Naive thymus-derived CD4-positive, alpha-beta T cell (primary cell): ENCODE measurements at regions not wholly inside any gene's neighbourhood (a gene's known extent, or its start where the extent isn't known, plus 50 kb on each side); places are given as distances from the start of the nearest gene placed in this dataset.
"Not testable (repeated sequence)": the region's sequence is repeated elsewhere in the genome, so short reads cannot be mapped to it uniquely, and the experiment has no call there.

Experiments
- ATAC-seq: fragments of 150-1000 bp; cut with Tn5 transposase; 2 replicates; pipeline ENCODE4 v1.10.0; 2021; ENCODE audit warnings: mild to moderate bottlenecking, moderate library complexity
- CTCF ChIA-PET: fragments of 350-600 bp; sonication (Branson Sonifier 250); formaldehyde crosslinking; loops from one replicate; lab custom pipeline; 2021; ENCODE audit warnings: antibody characterized with exemption; lab: Charles Lee
- POLR2A ChIA-PET: fragments of 350-600 bp; sonication (Branson Sonifier 250); formaldehyde crosslinking; loops from one replicate; lab custom pipeline; 2021; ENCODE audit warnings: antibody characterized with exemption, inconsistent platforms; lab: Charles Lee
- DNase-seq, 9 donors: peaks; one replicate each; pipeline versions ENCODE4 v3.0.0 to v3.0.0-alpha.2; 2020 to 2022; ENCODE audit warnings: mixed read lengths in 1 of 9
- H3K27ac ChIP-seq: one replicate; pipeline ENCODE4 v1.7.0; 2013; ENCODE audit warnings: mild to moderate bottlenecking, low read depth, low read length, moderate library complexity
- H3K27me3 ChIP-seq, 2 donors: one replicate each; pipeline ENCODE4 v1.7.0; 2013; ENCODE audit warnings: low read length in 2 of 2, mild to moderate bottlenecking in 2 of 2, moderate library complexity in 2 of 2; ENCODE audit not compliant: control insufficient read depth in 2 of 2, insufficient read depth in 2 of 2
- H3K36me3 ChIP-seq, 3 experiments: 1 replicate in 2 of 3; 2 replicates in 1 of 3; pipeline ENCODE4 v1.7.0; 2013; ENCODE audit warnings: low read length in 3 of 3, mild to moderate bottlenecking in 3 of 3, moderate library complexity in 1 of 3; ENCODE audit not compliant: insufficient read depth in 3 of 3, control insufficient read depth in 2 of 3
- H3K4me1 ChIP-seq, 2 donors: one replicate each; pipeline ENCODE4 v1.7.0; 2013; ENCODE audit warnings: low read length in 2 of 2, mild to moderate bottlenecking in 2 of 2, moderate library complexity in 1 of 2; ENCODE audit not compliant: control insufficient read depth in 2 of 2, insufficient read depth in 2 of 2
- H3K4me3 ChIP-seq: 2 replicates; pipeline ENCODE4 v1.7.0; 2013; ENCODE audit warnings: mild to moderate bottlenecking, low read length
- H3K9me3 ChIP-seq, 3 experiments: 1 replicate in 2 of 3; 2 replicates in 1 of 3; pipeline ENCODE4 v1.7.0; 2013; ENCODE audit warnings: low read length in 3 of 3; ENCODE audit not compliant: control insufficient read depth in 2 of 3
- H3K27ac Mint-ChIP-seq, 9 donors: one replicate each; pipeline ENCODE4 v1.8.0; 2020 to 2022; ENCODE audit warnings: mixed read lengths in 9 of 9, mild to moderate bottlenecking in 8 of 9, moderate library complexity in 5 of 9, inconsistent platforms in 2 of 9
- H3K27me3 Mint-ChIP-seq, 5 donors: one replicate each; pipeline ENCODE4 v1.8.0; 2021 to 2022; ENCODE audit warnings: mixed read lengths in 5 of 5, mild to moderate bottlenecking in 1 of 5
- H3K36me3 Mint-ChIP-seq, 5 donors: one replicate each; pipeline ENCODE4 v1.8.0; 2020 to 2022; ENCODE audit warnings: mixed read lengths in 5 of 5, mild to moderate bottlenecking in 3 of 5, inconsistent platforms in 1 of 5
- H3K4me1 Mint-ChIP-seq, 7 donors: one replicate each; pipeline ENCODE4 v1.8.0; 2020 to 2022; ENCODE audit warnings: mixed read lengths in 7 of 7, mild to moderate bottlenecking in 3 of 7, inconsistent platforms in 1 of 7
- H3K4me3 Mint-ChIP-seq, 10 donors: one replicate each; pipeline ENCODE4 v1.8.0; 2020 to 2022; ENCODE audit warnings: mild to moderate bottlenecking in 10 of 10, mixed read lengths in 10 of 10, moderate library complexity in 6 of 10, inconsistent platforms in 2 of 10
- H3K9me3 Mint-ChIP-seq, 11 donors: one replicate each; pipeline ENCODE4 v1.8.0; 2020 to 2022; ENCODE audit warnings: mixed read lengths in 11 of 11, mild to moderate bottlenecking in 4 of 11, inconsistent platforms in 1 of 11, moderate library complexity in 1 of 11
- intact Hi-C, 2 donors: fragments of 100-400 bp; cut with micrococcal nuclease; formaldehyde crosslinking; loops; one replicate each; pipeline ENCODE4 v1.15.1; 2023

GRCh38 chr6:145155411-145155810, 579.9 kb downstream of the EPM2A start:
- Mint-ChIP-seq H3K4me1 (no peaks in the 10 kb centered on the region), H3K27me3 (peaks cover 0 to 29% (median 6%) of the 10 kb centered on the region in 5 donors), H3K27ac (no peak overlapping the region), H3K9me3 (peaks cover 5 to 35% (median 10%) of the 10 kb centered on the region in 11 donors), H3K36me3 (peaks cover 0 to 6% (median 0%) of the 10 kb centered on the region in 5 donors), H3K4me3 (no peak overlapping the region)
- Histone ChIP-seq H3K27ac (no peak overlapping the region), H3K9me3 (peaks cover 0 to 4% (median 0%) of the 10 kb centered on the region in 3 experiments), H3K4me1 (no peaks in the 10 kb centered on the region), H3K4me3 (no peak overlapping the region), H3K27me3 (no peaks in the 10 kb centered on the region), H3K36me3 (no peaks in the 10 kb centered on the region)
- intact Hi-C loops, result no loop called here
- ATAC-seq, result no peak
- ChIA-PET POLR2A (no interaction called here), CTCF (no interaction called here)
- DNase-seq, result no peak

DNA sequence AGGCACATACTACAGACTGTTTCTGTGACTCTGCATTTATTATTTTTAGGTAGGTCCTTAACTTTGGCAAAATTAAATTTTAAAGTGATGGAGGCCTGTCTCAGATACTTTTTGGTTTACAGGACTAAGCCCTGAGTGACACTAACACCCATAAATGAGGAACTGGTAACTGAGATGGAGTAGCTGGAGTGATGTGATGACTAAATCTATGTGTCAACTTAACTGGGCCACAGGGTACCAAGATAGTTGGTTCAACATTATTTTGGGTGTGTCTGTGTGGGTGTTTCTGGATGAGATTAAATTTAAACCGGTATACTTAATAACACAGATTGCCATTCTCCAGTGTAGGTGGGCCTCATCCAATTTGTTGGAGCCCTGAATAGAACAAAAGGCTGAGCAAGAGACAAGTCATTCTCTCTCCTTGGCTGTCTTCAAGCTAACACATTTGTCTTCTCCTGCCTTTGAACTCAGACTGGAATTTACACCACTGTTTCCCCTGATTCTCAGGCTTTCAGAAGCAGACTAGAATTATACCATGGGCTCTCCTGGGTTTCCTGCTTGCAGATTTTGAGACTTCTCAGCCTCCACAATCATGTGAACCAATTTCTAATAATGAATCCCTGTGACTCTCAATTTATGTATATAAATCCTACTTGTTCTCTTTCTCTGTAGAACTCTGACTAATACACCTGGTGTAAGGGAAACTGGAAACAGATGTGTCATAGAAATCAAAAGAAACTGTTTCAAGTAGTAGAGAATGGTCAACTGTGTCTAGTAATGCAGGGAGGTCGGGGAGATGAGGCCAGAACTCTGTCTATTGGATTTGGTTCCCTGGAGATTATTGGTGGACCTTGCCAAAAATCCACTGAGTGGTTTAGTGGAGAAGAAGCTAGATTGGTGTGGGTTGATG, 579.2 kb downstream of the EPM2A start:
- H3K4me1 ChIP-seq, result no peaks in the 10 kb centered on the region
- DNase-seq (no peak), ATAC-seq (no peak)
- H3K27me3 ChIP-seq, result no peaks in the 10 kb centered on the region
- Mint-ChIP-seq H3K27ac (no peak overlapping the region), H3K4me1 (no peaks in the 10 kb centered on the region), H3K4me3 (no peak overlapping the region), H3K36me3 (peaks cover 0 to 6% (median 0%) of the 10 kb centered on the region in 5 donors), H3K27me3 (peaks cover 0 to 25% (median 5%) of the 10 kb centered on the region in 5 donors), H3K9me3 (peaks cover 5 to 38% (median 10%) of the 10 kb centered on the region in 11 donors)
- ChIA-PET POLR2A (no interaction called here), CTCF (no interaction called here)
- H3K4me3 ChIP-seq, result no peak overlapping the region
- H3K36me3 ChIP-seq, result no peaks in the 10 kb centered on the region
- intact Hi-C loops, result no loop called here
- peaks cover 0 to 4% (median 0%) of the 10 kb centered on the region in 3 experiments for H3K9me3 ChIP-seq
- no peak overlapping the region for H3K27ac ChIP-seq

- H3K27me3 ChIP-seq, H3K27ac ChIP-seq, H3K4me1 Mint-ChIP-seq, H3K36me3 Mint-ChIP-seq, DNase-seq, H3K36me3 ChIP-seq, H3K27ac Mint-ChIP-seq, CTCF ChIA-PET, intact Hi-C loops, POLR2A ChIA-PET, H3K27me3 Mint-ChIP-seq, H3K4me1 ChIP-seq, H3K4me3 Mint-ChIP-seq, ATAC-seq, H3K9me3 ChIP-seq, H3K4me3 ChIP-seq: not testable (repeated sequence)
- peaks cover 5 to 38% (median 10%) of the 10 kb centered on the region in 11 donors for H3K9me3 Mint-ChIP-seq
These were observed 576.7 kb downstream of the EPM2A start for GRCh38 chr6:145158636-145159035.

DNA sequence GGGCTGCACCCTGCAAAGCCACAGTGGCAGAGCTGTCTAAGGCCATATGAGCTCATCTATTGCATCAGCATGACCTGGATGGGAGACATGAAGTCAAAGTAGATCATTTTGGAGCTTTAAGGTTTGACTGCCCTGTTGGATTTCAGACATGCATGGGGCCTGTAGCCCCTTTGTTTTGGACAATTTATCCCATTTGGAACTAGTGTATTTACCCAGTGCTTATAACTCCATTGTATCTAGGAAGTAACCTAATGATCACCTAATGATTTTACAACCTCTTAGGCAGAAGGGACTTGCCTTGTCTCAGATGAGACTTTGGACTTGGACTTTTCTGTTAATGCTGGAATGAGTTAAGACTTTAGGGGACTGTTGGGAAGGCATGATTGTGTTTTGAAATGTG, 575.4 kb downstream of the EPM2A start:
- H3K27me3 Mint-ChIP-seq, result peaks cover 0 to 11% (median 4%) of the 10 kb centered on the region in 5 donors
- Histone ChIP-seq H3K4me3 (no peak overlapping the region), H3K27ac (no peak overlapping the region), H3K4me1 (no peaks in the 10 kb centered on the region), H3K27me3 (no peaks in the 10 kb centered on the region), H3K9me3 (peaks cover 0 to 4% (median 0%) of the 10 kb centered on the region in 3 experiments), H3K36me3 (no peaks in the 10 kb centered on the region)
- POLR2A ChIA-PET, result no interaction called here
- no peak overlapping the region for H3K4me3 Mint-ChIP-seq
- intact Hi-C loops, result no loop called here
- CTCF ChIA-PET, result no interaction called here
- DNase-seq (no peak), ATAC-seq (no peak)
- peaks cover 0 to 6% (median 0%) of the 10 kb centered on the region in 5 donors for H3K36me3 Mint-ChIP-seq
- peaks cover 4 to 38% (median 10%) of the 10 kb centered on the region in 11 donors for H3K9me3 Mint-ChIP-seq
- no peaks in the 10 kb centered on the region for H3K4me1 Mint-ChIP-seq
- no peak overlapping the region for H3K27ac Mint-ChIP-seq

DNA sequence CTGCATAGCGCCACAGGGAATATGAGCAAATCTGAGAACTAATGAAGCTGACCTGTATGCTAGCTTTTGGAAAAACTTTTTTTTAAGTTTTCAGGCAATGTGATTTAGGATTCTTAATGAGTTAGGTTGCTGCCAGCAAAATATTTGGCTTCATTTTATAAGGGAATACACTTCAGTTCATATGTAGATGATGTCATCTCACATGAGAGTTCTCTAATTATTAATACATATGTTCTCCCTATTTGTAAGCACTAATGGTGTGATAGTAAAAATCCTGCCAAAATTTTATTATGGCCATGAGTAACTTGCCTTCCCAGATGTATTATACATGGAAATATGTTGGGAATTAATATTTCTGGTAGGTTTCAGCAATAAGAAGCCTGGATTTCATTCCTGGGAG, 573.8 kb downstream of the EPM2A start:
- POLR2A ChIA-PET, result no interaction called here
- intact Hi-C loops, result no loop called here
- no peak overlapping the region for H3K27ac ChIP-seq
- no peak for ATAC-seq
- CTCF ChIA-PET, result no interaction called here
- no peaks in the 10 kb centered on the region for H3K4me1 Mint-ChIP-seq
- peaks cover 2 to 35% (median 7%) of the 10 kb centered on the region in 11 donors for H3K9me3 Mint-ChIP-seq
- H3K36me3 ChIP-seq, result no peaks in the 10 kb centered on the region
- H3K4me1 ChIP-seq, result no peaks in the 10 kb centered on the region
- peaks cover 0 to 4% (median 0%) of the 10 kb centered on the region in 3 experiments for H3K9me3 ChIP-seq
- no peak overlapping the region for H3K27ac Mint-ChIP-seq
- H3K4me3 Mint-ChIP-seq, result no peak overlapping the region
- no peaks in the 10 kb centered on the region for H3K27me3 ChIP-seq
- H3K4me3 ChIP-seq, result no peak overlapping the region
- H3K27me3 Mint-ChIP-seq, result peaks cover 0 to 16% (median 6%) of the 10 kb centered on the region in 5 donors
- peaks cover 0 to 6% (median 0%) of the 10 kb centered on the region in 5 donors for H3K36me3 Mint-ChIP-seq
- DNase-seq, result no peak

GRCh38 chr6:145169726-145170224, 565.5 kb downstream of the EPM2A start:
- H3K4me3 Mint-ChIP-seq, result no peak overlapping the region
- no peak overlapping the region for H3K27ac Mint-ChIP-seq
- ChIA-PET CTCF (no interaction called here), POLR2A (no interaction called here)
- H3K4me1 ChIP-seq, result no peaks in the 10 kb centered on the region
- H3K27me3 Mint-ChIP-seq, result peaks cover 6 to 26% (median 11%) of the 10 kb centered on the region in 5 donors
- intact Hi-C loops, result no loop called here
- no peaks in the 10 kb centered on the region for H3K36me3 Mint-ChIP-seq
- no peaks in the 10 kb centered on the region for H3K9me3 ChIP-seq
- H3K9me3 Mint-ChIP-seq, result peaks cover 0 to 2% (median 0%) of the 10 kb centered on the region in 11 donors
- no peak for DNase-seq
- ATAC-seq, result no peak
- H3K4me3 ChIP-seq, result no peak overlapping the region
- H3K27me3 ChIP-seq, result no peaks in the 10 kb centered on the region
- H3K4me1 Mint-ChIP-seq, result no peaks in the 10 kb centered on the region
- no peak overlapping the region for H3K27ac ChIP-seq
- no peaks in the 10 kb centered on the region for H3K36me3 ChIP-seq
